ENCODE measurements at regions not wholly inside any gene's neighbourhood (a gene's known extent, or its start where the extent isn't known, plus 50 kb on each side); places are given as distances from the start of the nearest gene placed in this dataset.
"Not testable (repeated sequence)": the region's sequence is repeated elsewhere in the genome, so short reads cannot be mapped to it uniquely, and the experiment has no call there.

DNA sequence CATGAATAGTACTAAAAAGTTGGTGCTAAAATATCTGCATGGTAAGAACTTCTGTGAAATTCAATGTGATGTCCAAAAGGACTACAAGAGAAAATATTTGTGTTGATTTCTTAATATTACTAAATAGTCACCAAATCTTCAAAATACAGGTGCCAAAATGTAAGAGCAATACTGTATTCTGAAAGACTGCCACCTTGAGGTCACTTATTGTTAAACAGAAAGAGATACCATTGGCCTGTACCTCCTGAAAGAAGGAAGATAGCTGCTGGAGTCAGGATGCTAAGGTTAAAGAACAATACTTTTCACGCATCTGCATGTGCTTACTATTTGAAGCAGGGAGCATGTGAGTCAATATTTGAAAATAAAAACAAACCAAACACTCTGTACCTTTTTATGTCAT is 72.0 kb upstream of the LSAMP start:
- Histone ChIP-seq H3K4me1 (ENCODE audit: insufficient read depth, low read length) (no peaks in the 10 kb centered on the region), H3K4me2 (ENCODE audit: insufficient read depth, insufficient read length, low read length) (no peak overlapping the region), H2AK5ac (ENCODE audit: insufficient read length, low read length) (no peak overlapping the region), H4K91ac (ENCODE audit: insufficient read length, low read depth, low read length) (no peak overlapping the region), H2BK5ac (ENCODE audit: insufficient read length, low read length) (no peak overlapping the region), H3K27me3 (ENCODE audit: insufficient read depth, low read length) (no peaks in the 10 kb centered on the region), H2BK12ac (ENCODE audit: insufficient read length, low read depth, low read length) (no peak overlapping the region), H3K23ac (ENCODE audit: insufficient read length, low read depth, low read length) (no peak overlapping the region), H3K9me3 (ENCODE audit: control insufficient read depth, low read depth, low read length) (no peaks in the 10 kb centered on the region), H3K79me2 (ENCODE audit: insufficient read depth, low read length) (no peaks in the 10 kb centered on the region), H3K56ac (ENCODE audit: insufficient read length, low read depth, low read length) (no peak overlapping the region), H3K18ac (ENCODE audit: insufficient read length, low read depth, low read length) (no peak overlapping the region), H2AFZ (ENCODE audit: low read length) (no peak overlapping the region), H3K23me2 (ENCODE audit: insufficient read length, low read depth, low read length, poor library complexity, severe bottlenecking) (no peaks in the 10 kb centered on the region), H2BK15ac (ENCODE audit: low read depth, low read length) (no peak overlapping the region), H2BK20ac (ENCODE audit: low read depth, low read length, poor library complexity, severe bottlenecking) (no peak overlapping the region), H2BK120ac (ENCODE audit: low read depth, low read length, poor library complexity, severe bottlenecking) (no peak overlapping the region), H4K5ac (ENCODE audit: insufficient read length, low read depth, low read length) (no peak overlapping the region), H3K4ac (ENCODE audit: low read depth, low read length) (no peak overlapping the region), H4K8ac (replicated peaks; ENCODE audit: insufficient read length, low read depth, low read length) (no peak overlapping the region), H4K20me1 (ENCODE audit: control insufficient read depth, insufficient read depth, insufficient read length) (no peaks in the 10 kb centered on the region), H3K9ac (ENCODE audit: extremely low read depth, insufficient read length, low read length) (no peak overlapping the region), H3K27ac (ENCODE audit: insufficient read length, low read depth, low read length) (no peak overlapping the region), H3T11ph (ENCODE audit: low read length) (no peak overlapping the region), H3K14ac (ENCODE audit: insufficient read depth, low read length) (no peak overlapping the region), H3K79me1 (ENCODE audit: insufficient read depth, low read depth, low read length, poor library complexity, severe bottlenecking) (no peaks in the 10 kb centered on the region)
- TF ChIP-seq, protein P1, sequence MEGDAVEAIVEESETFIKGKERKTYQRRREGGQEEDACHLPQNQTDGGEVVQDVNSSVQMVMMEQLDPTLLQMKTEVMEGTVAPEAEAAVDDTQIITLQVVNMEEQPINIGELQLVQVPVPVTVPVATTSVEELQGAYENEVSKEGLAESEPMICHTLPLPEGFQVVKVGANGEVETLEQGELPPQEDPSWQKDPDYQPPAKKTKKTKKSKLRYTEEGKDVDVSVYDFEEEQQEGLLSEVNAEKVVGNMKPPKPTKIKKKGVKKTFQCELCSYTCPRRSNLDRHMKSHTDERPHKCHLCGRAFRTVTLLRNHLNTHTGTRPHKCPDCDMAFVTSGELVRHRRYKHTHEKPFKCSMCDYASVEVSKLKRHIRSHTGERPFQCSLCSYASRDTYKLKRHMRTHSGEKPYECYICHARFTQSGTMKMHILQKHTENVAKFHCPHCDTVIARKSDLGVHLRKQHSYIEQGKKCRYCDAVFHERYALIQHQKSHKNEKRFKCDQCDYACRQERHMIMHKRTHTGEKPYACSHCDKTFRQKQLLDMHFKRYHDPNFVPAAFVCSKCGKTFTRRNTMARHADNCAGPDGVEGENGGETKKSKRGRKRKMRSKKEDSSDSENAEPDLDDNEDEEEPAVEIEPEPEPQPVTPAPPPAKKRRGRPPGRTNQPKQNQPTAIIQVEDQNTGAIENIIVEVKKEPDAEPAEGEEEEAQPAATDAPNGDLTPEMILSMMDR (conservative IDR thresholded peaks at IDR 0.05), result peak; percentile 72
- peaks cover 16 to 20% of the 10 kb centered on the region in 2 experiments for H3K4me1 Mint-ChIP-seq
- H3K27me3 Mint-ChIP-seq (ENCODE audit: low read depth), result no peaks in the 10 kb centered on the region
- no peak overlapping the region for H3K27ac Mint-ChIP-seq
- WGBS (ENCODE audit: extremely low coverage, insufficient read length, low lambda C conversion rate), result no CpG with 5 or more reads among the region's 1 CpG
- no peak for DNase-seq
- H3K4me3 Mint-ChIP-seq, result no peak overlapping the region
- peaks cover 0 to 1% (median 0%) of the 10 kb centered on the region in 3 experiments; a peak in 3 of 7 replicates for H3K36me3 Mint-ChIP-seq (ENCODE audit: insufficient read depth in 1 of 3, low read depth in 3 of 3)
- peaks cover 6 to 8% of the 10 kb centered on the region in 2 experiments; a peak in 4 of 5 replicates for H3K9me3 Mint-ChIP-seq

DNA sequence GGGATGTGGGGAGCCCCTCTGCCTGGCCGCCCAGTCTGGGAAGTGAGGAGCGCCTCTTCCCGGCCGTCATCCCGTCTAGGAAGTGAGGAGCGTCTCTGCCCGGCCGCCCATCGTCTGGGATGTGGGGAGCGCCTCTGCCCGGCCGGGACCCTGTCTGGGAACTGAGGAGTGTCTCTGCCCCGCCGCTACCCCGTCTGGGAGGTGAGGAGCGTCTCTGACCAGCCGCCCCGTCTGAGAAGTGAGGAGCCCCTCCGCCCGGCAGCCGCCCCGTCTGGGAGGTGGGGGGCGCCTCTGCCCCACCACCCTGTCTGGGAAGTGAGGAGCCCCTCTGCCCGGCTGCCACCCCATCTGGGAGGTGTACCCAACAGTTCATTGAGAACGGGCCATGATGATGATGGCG is 73.8 kb upstream of the LSAMP start:
- not testable (repeated sequence) for H3K27ac Mint-ChIP-seq; H2BK20ac ChIP-seq (ENCODE audit: low read depth, low read length, poor library complexity, severe bottlenecking); H3T11ph ChIP-seq (ENCODE audit: low read length); H4K20me1 ChIP-seq (ENCODE audit: control insufficient read depth, insufficient read depth, insufficient read length); H2AK5ac ChIP-seq (ENCODE audit: insufficient read length, low read length); H3K27me3 Mint-ChIP-seq (ENCODE audit: low read depth); H3K4me2 ChIP-seq (ENCODE audit: insufficient read depth, insufficient read length, low read length); H2BK5ac ChIP-seq (ENCODE audit: insufficient read length, low read length); H3K36me3 Mint-ChIP-seq (ENCODE audit: insufficient read depth in 1 of 3, low read depth in 3 of 3); H3K23ac ChIP-seq (ENCODE audit: insufficient read length, low read depth, low read length); H4K5ac ChIP-seq (ENCODE audit: insufficient read length, low read depth, low read length); H3K27me3 ChIP-seq (ENCODE audit: insufficient read depth, low read length); H3K27ac ChIP-seq (ENCODE audit: insufficient read length, low read depth, low read length); H2AFZ ChIP-seq (ENCODE audit: low read length); H3K79me2 ChIP-seq (ENCODE audit: insufficient read depth, low read length); H3K4me1 ChIP-seq (ENCODE audit: insufficient read depth, low read length); H3K18ac ChIP-seq (ENCODE audit: insufficient read length, low read depth, low read length); H3K9me3 ChIP-seq (ENCODE audit: control insufficient read depth, low read depth, low read length); H4K8ac ChIP-seq (replicated peaks; ENCODE audit: insufficient read length, low read depth, low read length); H2BK120ac ChIP-seq (ENCODE audit: low read depth, low read length, poor library complexity, severe bottlenecking); H3K23me2 ChIP-seq (ENCODE audit: insufficient read length, low read depth, low read length, poor library complexity, severe bottlenecking); H3K9ac ChIP-seq (ENCODE audit: extremely low read depth, insufficient read length, low read length); H3K4ac ChIP-seq (ENCODE audit: low read depth, low read length); H3K4me3 Mint-ChIP-seq; H3K79me1 ChIP-seq (ENCODE audit: insufficient read depth, low read depth, low read length, poor library complexity, severe bottlenecking); H3K9me3 Mint-ChIP-seq; DNase-seq; H3K14ac ChIP-seq (ENCODE audit: insufficient read depth, low read length); H4K91ac ChIP-seq (ENCODE audit: insufficient read length, low read depth, low read length); H3K56ac ChIP-seq (ENCODE audit: insufficient read length, low read depth, low read length); H2BK12ac ChIP-seq (ENCODE audit: insufficient read length, low read depth, low read length); H2BK15ac ChIP-seq (ENCODE audit: low read depth, low read length)
- WGBS (ENCODE audit: extremely low coverage, insufficient read length, low lambda C conversion rate), result no CpG with 5 or more reads among the region's 26 CpGs
- H3K4me1 Mint-ChIP-seq, result peaks cover 16 to 19% of the 10 kb centered on the region in 2 experiments
